GM23338 (cell line): ENCODE measurements at regions not wholly inside any gene's neighbourhood (a gene's known extent, or its start where the extent isn't known, plus 50 kb on each side); places are given as distances from the start of the nearest gene placed in this dataset.

ENCODE experiments used
- CTCF ChIP-seq, 2 experiments: fragments of 200-600 bp in 1 of 2; sonication (generic) in 1 of 2; conservative IDR thresholded peaks; 2 replicates each; pipeline versions ENCODE4 v1.5.1 to v1.6.1; 2016 to 2017; ENCODE audit warnings: antibody characterized with exemption in 2 of 2, low read depth in 2 of 2, mild to moderate bottlenecking in 2 of 2, moderate library complexity in 1 of 2
- EZH2 ChIP-seq: fragments of 200-600 bp; sonication (generic); IDR thresholded peaks from one replicate; pipeline ENCODE4 v1.8.0; 2017; ENCODE audit warnings: antibody characterized with exemption, mild to moderate bottlenecking, low read depth; ENCODE audit not compliant: unreplicated experiment
- EZH2phosphoT487 ChIP-seq: fragments of 200-600 bp; sonication (generic); IDR thresholded peaks from one replicate; pipeline ENCODE4 v1.8.1; 2018; ENCODE audit warnings: antibody characterized with exemption; ENCODE audit not compliant: unreplicated experiment
- JUNB ChIP-seq: IDR thresholded peaks from one replicate; pipeline ENCODE4 v1.6.1; 2016; ENCODE audit warnings: antibody characterized with exemption; ENCODE audit not compliant: unreplicated experiment
- POLR2AphosphoS5 ChIP-seq: IDR thresholded peaks from 2 replicates; pipeline ENCODE4 v1.6.1; 2016; ENCODE audit warnings: antibody characterized with exemption, low read depth
- REST ChIP-seq: IDR thresholded peaks from one replicate; pipeline ENCODE4 v1.6.1; 2018; ENCODE audit warnings: antibody characterized with exemption; ENCODE audit not compliant: unreplicated experiment
- ZNF331 ChIP-seq: fragments of 250-450 bp; sonication (Bioruptor Pico); IDR thresholded peaks from 2 replicates; pipeline ENCODE4 v1.5.0; 2020; ENCODE audit warnings: low read depth, mild to moderate bottlenecking, moderate library complexity

- TF ChIP-seq CTCF (conservative IDR thresholded peaks at IDR 0.05; ENCODE audit: low read depth in 2 of 2) (no peak), POLR2AphosphoS5 (no peak), EZH2 (no peak), JUNB (no peak), EZH2phosphoT487 (no peak), REST (no peak), ZNF331 (no peak)
Measured at GRCh38 chr11:106424111-106424510, 346.6 kb downstream of the AASDHPPT start.
